K562 (cell line): ENCODE measurements at regions not wholly inside any gene's neighbourhood (a gene's known extent, or its start where the extent isn't known, plus 50 kb on each side); places are given as distances from the start of the nearest gene placed in this dataset.

Experiments
- ATAC-seq: fragments of 200-7000 bp; cut with Tn5 transposase; 3 replicates; pipeline ENCODE4 v1.9.1; 2020; ENCODE audit warnings: moderate library complexity
- BruUV-seq: library from RNA; stranded (reverse); fragments of 400-500 nt; replicated peaks from 2 replicates; lab custom pipeline; 2021; lab: Mats Ljungman, UMichigan
- CTCF ChIA-PET: fragments of 300-600 bp; formaldehyde crosslinking; extraction: SDS; loops from one replicate; lab custom pipeline; 2021; ENCODE audit warnings: low intra/inter-chr PET ratio; lab: Yijun Ruan, JAX
- POLR2A ChIA-PET: fragments of 300-600, 350-650 bp; sonication (Branson Sonifier 250); formaldehyde crosslinking; extraction: SDS; loops from one replicate; lab custom pipeline; 2021; ENCODE audit warnings: antibody characterized with exemption, inconsistent platforms; lab: Yijun Ruan, JAX
- DNase-seq, 4 experiments: peaks; one replicate each; pipeline versions ENCODE4 v3.0.0 to v3.0.0-alpha.2; 2011 to 2018; ENCODE audit warnings: low spot score in 3 of 4, mixed read lengths in 3 of 4; ENCODE audit errors: extremely low read depth in 1 of 4
- FAIRE-seq: peaks from 2 replicates; lab custom pipeline; 2011; peaks lifted over from hg19 to GRCh38; lab: Jason Lieb, UNC
- H2AFZ ChIP-seq: 2 replicates; pipeline ENCODE4 v1.6.0; 2011; ENCODE audit warnings: low read depth, low read length, control low read depth, inconsistent platforms
- H3K27ac ChIP-seq: fragments of 200-600 bp; 3 replicates; pipeline ENCODE4 v1.8.0; 2011; ENCODE audit warnings: low read depth, mild to moderate bottlenecking, control low read depth, inconsistent platforms, low read length, moderate library complexity, mixed read lengths; ENCODE audit errors: extremely low read depth
- H3K27me3 ChIP-seq, 2 experiments: fragments of 300-600 bp in 1 of 2; 2 replicates in 1 of 2; 3 replicates in 1 of 2; pipeline versions ENCODE4 v1.6.0 to v1.8.0; 2011; ENCODE audit warnings: inconsistent platforms in 2 of 2, low read length in 2 of 2, mild to moderate bottlenecking in 1 of 2, mixed read lengths in 1 of 2, moderate library complexity in 1 of 2; ENCODE audit not compliant: control insufficient read depth in 2 of 2, insufficient read depth in 2 of 2
- H3K36me3 ChIP-seq: fragments of 300-600 bp; 3 replicates; pipeline ENCODE4 v1.8.0; 2011; ENCODE audit warnings: mild to moderate bottlenecking, low read length, inconsistent platforms; ENCODE audit not compliant: control insufficient read depth, insufficient read depth
- H3K4me1 ChIP-seq, 2 experiments: fragments of 200-600 bp in 1 of 2; replicated peaks in 1 of 2; 2 replicates in 1 of 2; 3 replicates in 1 of 2; pipeline versions ENCODE4 v1.5.1 to v1.8.0; 2011; ENCODE audit warnings: inconsistent platforms in 2 of 2, low read length in 2 of 2, mild to moderate bottlenecking in 1 of 2, mixed read lengths in 1 of 2, moderate library complexity in 1 of 2; ENCODE audit not compliant: control insufficient read depth in 2 of 2, insufficient read depth in 2 of 2
- H3K4me2 ChIP-seq: 2 replicates; pipeline ENCODE4 v1.6.1; 2011; ENCODE audit warnings: low read length, control low read depth, inconsistent platforms, mixed read lengths; ENCODE audit not compliant: insufficient read depth
- H3K4me3 ChIP-seq: fragments of 200-600 bp; sonication (generic), shearing (Covaris generic); 2 replicates; pipeline ENCODE4 v1.5.1; 2016; ENCODE audit warnings: control low read depth, inconsistent platforms
- H3K79me2 ChIP-seq: fragments of 200-600 bp; 3 replicates; pipeline ENCODE4 v1.8.0; 2011; ENCODE audit warnings: low read length, inconsistent platforms; ENCODE audit not compliant: control insufficient read depth, insufficient read depth
- H3K9ac ChIP-seq, 2 experiments: 2 replicates each; pipeline versions ENCODE4 v1.6.0 to v1.6.1; 2011; ENCODE audit warnings: low read depth in 2 of 2, low read length in 2 of 2, control low read depth in 1 of 2, inconsistent platforms in 1 of 2, mild to moderate bottlenecking in 1 of 2, mixed read lengths in 1 of 2; ENCODE audit not compliant: insufficient read depth in 1 of 2
- H3K9me1 ChIP-seq: one replicate; pipeline ENCODE4 v1.6.0; 2011; ENCODE audit warnings: inconsistent platforms, mild to moderate bottlenecking, low read length, moderate library complexity; ENCODE audit not compliant: control insufficient read depth, insufficient read depth
- H3K9me3 ChIP-seq: replicated peaks from 2 replicates; pipeline ENCODE4 v1.5.1; 2011; ENCODE audit warnings: low read depth, low read length, inconsistent platforms; ENCODE audit not compliant: control insufficient read depth, insufficient read depth
- H4K20me1 ChIP-seq: replicated peaks from 2 replicates; pipeline ENCODE4 v1.6.1; 2011; ENCODE audit warnings: low read length, inconsistent platforms, mixed read lengths; ENCODE audit not compliant: control insufficient read depth, insufficient read depth
- CBX1 ChIP-seq: sonication (generic); IDR thresholded peaks from 2 replicates; pipeline ENCODE4 v1.6.1; 2016; ENCODE audit warnings: antibody characterized with exemption, low read depth, mild to moderate bottlenecking
- E2F3 ChIP-seq: fragments of 250-450 bp; sonication (Bioruptor Pico); IDR thresholded peaks from 2 replicates; pipeline ENCODE4 v1.4.0; 2020; ENCODE audit warnings: mild to moderate bottlenecking
- ETS2 ChIP-seq: IDR thresholded peaks from 2 replicates; pipeline ENCODE4 v1.6.1; 2016; ENCODE audit warnings: borderline replicate concordance, missing genetic modification characterization, mild to moderate bottlenecking, moderate library complexity, missing compliant biosample characterization; ENCODE audit not compliant: poor library complexity, severe bottlenecking
- EWSR1 ChIP-seq: fragments of 450-650 bp; IDR thresholded peaks from 2 replicates; pipeline ENCODE4 v1.6.1; 2018; ENCODE audit warnings: borderline replicate concordance, mild to moderate bottlenecking, low read depth, moderate library complexity; ENCODE audit not compliant: partially characterized antibody
- FOXA3 ChIP-seq, 2 experiments: fragments of 450-650 bp in 1 of 2; sonication (generic) in 1 of 2; formaldehyde crosslinking; IDR thresholded peaks in 1 of 2; conservative IDR thresholded peaks in 1 of 2; 2 replicates each; pipeline versions ENCODE4 v1.4.0 to v1.8.0; 2020 to 2022; ENCODE audit warnings: mild to moderate bottlenecking in 2 of 2, missing genetic modification reagents in 1 of 2
- FOXK2 ChIP-seq, 2 experiments: fragments of 450-650 bp; IDR thresholded peaks in 1 of 2; conservative IDR thresholded peaks in 1 of 2; 2 replicates each; pipeline ENCODE4 v1.6.1; 2016; ENCODE audit warnings: low read depth in 2 of 2, mild to moderate bottlenecking in 1 of 2
- FOXP1 ChIP-seq: sonication (generic); formaldehyde crosslinking; IDR thresholded peaks from 2 replicates; pipeline ENCODE4 v1.8.0; 2022; ENCODE audit warnings: mild to moderate bottlenecking, missing genetic modification reagents
- HDGF ChIP-seq: fragments of 450-650 bp; IDR thresholded peaks from 2 replicates; pipeline ENCODE4 v1.6.1; 2016
- MCM5 ChIP-seq: fragments of 450-650 bp; IDR thresholded peaks from 2 replicates; pipeline ENCODE4 v1.6.1; 2016; ENCODE audit warnings: low read depth
- NELFE ChIP-seq: IDR thresholded peaks from 2 replicates; pipeline ENCODE4 v1.6.1; 2011; ENCODE audit warnings: mild to moderate bottlenecking; ENCODE audit not compliant: insufficient read depth, insufficient read length
- NFATC3 ChIP-seq: fragments of 450-650 bp; IDR thresholded peaks from 2 replicates; pipeline ENCODE4 v1.6.1; 2017; ENCODE audit warnings: mild to moderate bottlenecking
- TFAM ChIP-seq: fragments of 250-450 bp; sonication (Bioruptor Pico); conservative IDR thresholded peaks from 2 replicates; pipeline ENCODE4 v1.5.0; 2021; ENCODE audit warnings: mild to moderate bottlenecking, moderate library complexity
- ZNF217 ChIP-seq: sonication (generic); formaldehyde crosslinking; IDR thresholded peaks from 2 replicates; pipeline ENCODE4 v1.8.0; 2022; ENCODE audit warnings: mild to moderate bottlenecking, missing genetic modification reagents
- in situ Hi-C: fragments of 300-500 bp; cut with MboI; formaldehyde crosslinking; loops from 4 replicates; pipeline ENCODE4 v1.15.0; 2018; ENCODE audit warnings: inconsistent platforms, mixed read lengths
- intact Hi-C: fragments of 100-400 bp; cut with micrococcal nuclease; formaldehyde crosslinking; loops from 2 replicates; pipeline ENCODE4 v1.14.2; 2022
- TF ChIP-seq, protein P1 (sequence below): fragments of 450-650 bp; IDR thresholded peaks from 2 replicates; pipeline ENCODE4 v1.6.1; 2017; ENCODE audit warnings: mild to moderate bottlenecking, moderate library complexity
- TF ChIP-seq, protein P2 (sequence below): fragments of 450-650 bp; IDR thresholded peaks from 2 replicates; pipeline ENCODE4 v1.6.1; 2016
- TF ChIP-seq, protein P3 (sequence below), 3 experiments: IDR thresholded peaks in 2 of 3; conservative IDR thresholded peaks in 1 of 3; 2 replicates each; pipeline ENCODE4 v1.5.1; 2011 to 2012; ENCODE audit warnings: low read length in 3 of 3, mild to moderate bottlenecking in 3 of 3, control low read depth in 2 of 3, improper control_type of control experiment in 1 of 3, inconsistent platforms in 1 of 3, low read depth in 1 of 3, mixed read lengths in 1 of 3, moderate library complexity in 1 of 3; ENCODE audit not compliant: insufficient read depth in 2 of 3

DNA sequence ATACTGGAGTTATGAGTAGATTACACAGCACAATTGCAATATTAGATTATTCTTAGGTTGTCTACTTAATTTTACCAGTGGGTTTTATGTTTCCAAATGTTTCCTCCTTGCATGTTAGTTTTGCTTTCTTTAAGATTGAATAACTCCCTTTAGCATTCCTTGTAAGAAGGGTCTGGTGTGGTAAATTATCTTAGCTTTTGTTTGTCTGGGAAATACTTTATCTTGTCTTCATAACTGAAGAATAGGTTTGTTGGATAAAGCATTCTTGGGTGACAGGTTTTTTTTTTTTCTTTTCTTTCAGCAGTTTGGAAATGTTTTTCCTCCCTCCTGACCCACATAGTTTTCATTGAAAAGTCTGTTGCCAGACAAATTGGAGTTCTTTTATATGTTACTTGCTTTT lies 531.1 kb downstream of the ANXA1 start:
- Histone ChIP-seq H3K9me3 (no peaks in the 10 kb centered on the region), H4K20me1 (no peaks in the 10 kb centered on the region), H3K27me3 (no peaks in the 10 kb centered on the region), H3K4me3 (no peak overlapping the region), H2AFZ (no peak overlapping the region), H3K36me3 (no peaks in the 10 kb centered on the region), H3K4me2 (no peak overlapping the region), H3K79me2 (no peaks in the 10 kb centered on the region), H3K27ac (no peak overlapping the region), H3K4me1 (no peaks in the 10 kb centered on the region), H3K9ac (no peak overlapping the region), H3K9me1 (no peaks in the 10 kb centered on the region)
- FAIRE-seq (no peak), ATAC-seq (no peak), DNase-seq (no peak)
- intact Hi-C loops = loop anchor here (10.0 kb wide), 1 partner anchor 1062 kb away; no protein-coding TSS in a partner anchor
- no TSS peak for BruUV-seq
- in situ Hi-C loops = loop anchor here (25.0 kb wide), 1 partner anchor 1055 kb away; no protein-coding TSS in a partner anchor
- POLR2A ChIA-PET = no interaction called here
- CTCF ChIA-PET = no interaction called here
- TF ChIP-seq TFAM (no peak), MCM5 (no peak), FOXK2 (conservative IDR thresholded peaks at IDR 0.05 in 1 of 2, IDR thresholded peaks at IDR 0.05 in 1 of 2; ENCODE audit: low read depth in 2 of 2) (no peak), NFATC3 (no peak), FOXA3 (CRISPR knock-in tag; conservative IDR thresholded peaks at IDR 0.05 in 1 of 2, IDR thresholded peaks at IDR 0.05 in 1 of 2) (no peak), E2F3 (CRISPR knock-in tag) (no peak), ETS2 (tag) (no peak), HDGF (no peak), EWSR1 (no peak), NELFE (no peak), ZNF217 (no peak), FOXP1 (CRISPR knock-in tag) (no peak), CBX1 (no peak)
- TF ChIP-seq, protein P1, sequence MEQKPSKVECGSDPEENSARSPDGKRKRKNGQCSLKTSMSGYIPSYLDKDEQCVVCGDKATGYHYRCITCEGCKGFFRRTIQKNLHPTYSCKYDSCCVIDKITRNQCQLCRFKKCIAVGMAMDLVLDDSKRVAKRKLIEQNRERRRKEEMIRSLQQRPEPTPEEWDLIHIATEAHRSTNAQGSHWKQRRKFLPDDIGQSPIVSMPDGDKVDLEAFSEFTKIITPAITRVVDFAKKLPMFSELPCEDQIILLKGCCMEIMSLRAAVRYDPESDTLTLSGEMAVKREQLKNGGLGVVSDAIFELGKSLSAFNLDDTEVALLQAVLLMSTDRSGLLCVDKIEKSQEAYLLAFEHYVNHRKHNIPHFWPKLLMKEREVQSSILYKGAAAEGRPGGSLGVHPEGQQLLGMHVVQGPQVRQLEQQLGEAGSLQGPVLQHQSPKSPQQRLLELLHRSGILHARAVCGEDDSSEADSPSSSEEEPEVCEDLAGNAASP = no peak
- TF ChIP-seq, protein P2, sequence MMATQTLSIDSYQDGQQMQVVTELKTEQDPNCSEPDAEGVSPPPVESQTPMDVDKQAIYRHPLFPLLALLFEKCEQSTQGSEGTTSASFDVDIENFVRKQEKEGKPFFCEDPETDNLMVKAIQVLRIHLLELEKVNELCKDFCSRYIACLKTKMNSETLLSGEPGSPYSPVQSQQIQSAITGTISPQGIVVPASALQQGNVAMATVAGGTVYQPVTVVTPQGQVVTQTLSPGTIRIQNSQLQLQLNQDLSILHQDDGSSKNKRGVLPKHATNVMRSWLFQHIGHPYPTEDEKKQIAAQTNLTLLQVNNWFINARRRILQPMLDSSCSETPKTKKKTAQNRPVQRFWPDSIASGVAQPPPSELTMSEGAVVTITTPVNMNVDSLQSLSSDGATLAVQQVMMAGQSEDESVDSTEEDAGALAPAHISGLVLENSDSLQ = no peak
- TF ChIP-seq, protein P3, sequence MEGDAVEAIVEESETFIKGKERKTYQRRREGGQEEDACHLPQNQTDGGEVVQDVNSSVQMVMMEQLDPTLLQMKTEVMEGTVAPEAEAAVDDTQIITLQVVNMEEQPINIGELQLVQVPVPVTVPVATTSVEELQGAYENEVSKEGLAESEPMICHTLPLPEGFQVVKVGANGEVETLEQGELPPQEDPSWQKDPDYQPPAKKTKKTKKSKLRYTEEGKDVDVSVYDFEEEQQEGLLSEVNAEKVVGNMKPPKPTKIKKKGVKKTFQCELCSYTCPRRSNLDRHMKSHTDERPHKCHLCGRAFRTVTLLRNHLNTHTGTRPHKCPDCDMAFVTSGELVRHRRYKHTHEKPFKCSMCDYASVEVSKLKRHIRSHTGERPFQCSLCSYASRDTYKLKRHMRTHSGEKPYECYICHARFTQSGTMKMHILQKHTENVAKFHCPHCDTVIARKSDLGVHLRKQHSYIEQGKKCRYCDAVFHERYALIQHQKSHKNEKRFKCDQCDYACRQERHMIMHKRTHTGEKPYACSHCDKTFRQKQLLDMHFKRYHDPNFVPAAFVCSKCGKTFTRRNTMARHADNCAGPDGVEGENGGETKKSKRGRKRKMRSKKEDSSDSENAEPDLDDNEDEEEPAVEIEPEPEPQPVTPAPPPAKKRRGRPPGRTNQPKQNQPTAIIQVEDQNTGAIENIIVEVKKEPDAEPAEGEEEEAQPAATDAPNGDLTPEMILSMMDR (IDR thresholded peaks at IDR 0.05 in 2 of 3, conservative IDR thresholded peaks at IDR 0.05 in 1 of 3; ENCODE audit: insufficient read depth in 2 of 3, low read depth in 1 of 3, low read length in 3 of 3) = no peak
